ENCODE measurements at regions not wholly inside any gene's neighbourhood (a gene's known extent, or its start where the extent isn't known, plus 50 kb on each side); places are given as distances from the start of the nearest gene placed in this dataset.

DNA sequence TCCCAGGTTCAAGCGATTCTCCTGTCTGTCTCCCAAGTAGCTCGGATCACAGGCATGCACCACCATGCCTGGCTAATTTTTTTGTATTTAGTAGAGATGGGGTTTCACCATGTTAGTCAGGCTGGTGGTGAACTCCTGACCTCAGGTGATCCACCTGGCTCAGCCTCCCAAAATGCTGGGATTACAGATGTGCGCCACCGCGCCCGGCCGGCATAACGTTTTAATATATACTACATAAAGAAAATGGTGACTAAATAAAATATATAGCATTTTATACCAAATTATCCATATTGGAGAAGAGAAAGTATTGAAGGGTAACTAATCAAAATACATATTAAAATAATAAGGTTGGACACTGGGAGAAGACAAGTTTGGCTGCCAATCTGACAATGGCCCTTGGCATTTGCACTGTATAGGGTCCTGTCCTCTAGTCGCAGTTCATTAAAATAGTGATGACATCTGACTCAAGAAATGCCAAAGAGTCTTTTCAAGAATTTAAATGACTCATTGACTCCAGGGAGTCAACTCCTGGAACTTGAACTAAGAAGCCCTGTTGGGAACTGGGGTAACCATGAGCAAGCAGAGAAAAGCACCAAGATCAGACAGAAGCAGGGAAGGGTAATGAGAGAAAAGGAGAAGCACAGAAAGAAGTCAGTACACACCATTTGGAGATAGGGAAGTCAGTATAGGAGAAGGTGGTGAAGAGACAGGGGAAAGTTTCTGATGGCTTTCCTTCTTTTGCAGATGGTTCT, 91.1 kb downstream of the CH25H start:
- CTCF ChIA-PET = no interaction called here
- H3K27me3 ChIP-seq (ENCODE audit: insufficient read depth, low read length) = no peaks in the 10 kb centered on the region
- H3K9ac ChIP-seq (ENCODE audit: low read length) = no peak overlapping the region
- DNase-seq (ENCODE audit: low read depth, low spot score) (peak; percentile 40), ATAC-seq (peak; percentile 76)
- intact Hi-C loops (cut with micrococcal nuclease) = no loop called here
- no peak overlapping the region for H3K27ac ChIP-seq (ENCODE audit: low read depth, low read length)
- no peak overlapping the region for H3K4me3 ChIP-seq (replicated peaks in 1 of 2; ENCODE audit: low read depth in 1 of 2, low read length in 2 of 2)
- no peaks in the 10 kb centered on the region for H3K9me3 ChIP-seq (ENCODE audit: control insufficient read depth in 1 of 2, insufficient read depth in 1 of 2, low read depth in 1 of 2, low read length in 2 of 2)
- no peaks in the 10 kb centered on the region for H3K79me2 ChIP-seq (ENCODE audit: insufficient read depth, low read length)
- RAD21 ChIA-PET (ENCODE audit: low non-redundant PET in 1 of 2, low total read pairs in 2 of 2, uncharacterized antibody in 2 of 2, unreplicated experiment in 2 of 2) = no interaction called here
- no peaks in the 10 kb centered on the region for H3K9me2 ChIP-seq (ENCODE audit: insufficient read depth)
- peaks cover 5 to 28% of the 10 kb centered on the region in 2 experiments; a peak in 2 of 4 replicates for H3K4me1 ChIP-seq (ENCODE audit: control insufficient read depth in 1 of 2, insufficient read depth in 2 of 2, low read length in 2 of 2)
- no peaks in the 10 kb centered on the region for H3K36me3 ChIP-seq (ENCODE audit: control insufficient read depth in 1 of 2, insufficient read depth in 2 of 2, low read length in 2 of 2)
- peak; percentile 48 for TF ChIP-seq JUND (IDR thresholded peaks at IDR 0.05)
- TF ChIP-seq SP1 (IDR thresholded peaks at IDR 0.05; ENCODE audit: low read depth) = peak; percentile 44
- TF ChIP-seq ELF1 (IDR thresholded peaks at IDR 0.05; ENCODE audit: borderline replicate concordance, low read depth) = no peak
- peak; percentile 39; the same call in 1 of the 2 replicates for TF ChIP-seq CEBPB (IDR thresholded peaks at IDR 0.05; ENCODE audit: low read depth)
- peak; percentile 67 for TF ChIP-seq FOSL1 (IDR thresholded peaks at IDR 0.05; ENCODE audit: low read depth)
- no peak for TF ChIP-seq SRF (IDR thresholded peaks at IDR 0.05; ENCODE audit: low read depth)
- no peaks in the 10 kb centered on the region for H4K20me1 ChIP-seq (ENCODE audit: insufficient read depth)
- POLR2A ChIA-PET = no interaction called here
- BruUV-seq (replicated peaks) = no TSS peak
- H3K4me2 ChIP-seq (ENCODE audit: low read length) = peak overlapping the region; percentile 48
- no peak overlapping the region for H2AFZ ChIP-seq (ENCODE audit: low read depth, low read length, poor library complexity, severe bottlenecking)

DNA sequence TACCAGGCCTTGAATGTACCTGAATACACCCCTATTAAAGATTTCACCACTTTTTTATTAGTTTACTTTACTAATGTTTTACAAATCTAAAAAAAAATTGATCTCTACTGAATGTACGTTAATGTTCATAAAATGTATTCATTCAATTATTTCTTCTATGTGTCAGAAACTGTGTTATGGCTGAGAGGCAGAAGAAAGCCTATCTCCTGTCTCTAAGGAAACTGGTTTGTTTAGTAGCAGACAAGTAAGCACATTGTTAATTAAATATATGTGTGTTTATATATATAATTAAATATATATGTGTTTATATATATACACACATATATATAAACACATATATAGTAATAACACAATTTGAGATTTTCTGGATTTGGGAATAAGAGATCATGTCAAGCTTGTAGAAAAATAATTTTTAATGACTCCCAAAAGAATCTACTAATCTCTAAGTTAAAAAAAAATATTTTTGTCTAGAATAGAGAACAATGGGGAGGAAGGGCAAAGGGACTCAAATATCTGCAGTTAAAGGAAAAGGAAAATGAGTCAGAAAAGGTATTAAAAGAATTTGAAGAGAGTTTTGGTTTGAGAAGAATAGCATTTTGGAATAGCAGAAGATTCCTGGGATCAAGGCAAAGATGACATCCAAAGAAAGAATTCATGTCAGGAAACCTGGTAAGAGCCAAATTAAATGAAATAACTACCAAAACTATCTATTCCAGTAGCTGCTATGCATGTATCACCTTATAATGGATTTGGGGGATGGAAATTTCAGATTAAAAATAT, 92.1 kb downstream of the CH25H start:
- ChIA-PET CTCF (no interaction called here), POLR2A (no interaction called here), RAD21 (ENCODE audit: low non-redundant PET in 1 of 2, low total read pairs in 2 of 2, uncharacterized antibody in 2 of 2, unreplicated experiment in 2 of 2) (no interaction called here)
- H3K9me3 ChIP-seq (ENCODE audit: control insufficient read depth in 1 of 2, insufficient read depth in 1 of 2, low read depth in 1 of 2, low read length in 2 of 2) = no peaks in the 10 kb centered on the region
- no peak overlapping the region for H3K4me3 ChIP-seq (replicated peaks in 1 of 2; ENCODE audit: low read depth in 1 of 2, low read length in 2 of 2)
- H3K36me3 ChIP-seq (ENCODE audit: control insufficient read depth in 1 of 2, insufficient read depth in 2 of 2, low read length in 2 of 2) = no peaks in the 10 kb centered on the region
- intact Hi-C loops (cut with micrococcal nuclease) = no loop called here
- H3K27ac ChIP-seq (ENCODE audit: low read depth, low read length) = no peak overlapping the region
- H3K4me1 ChIP-seq (ENCODE audit: control insufficient read depth in 1 of 2, insufficient read depth in 2 of 2, low read length in 2 of 2) = peaks cover 5 to 28% of the 10 kb centered on the region in 2 experiments; a peak in 2 of 4 replicates
- no TSS peak for BruUV-seq (replicated peaks)
- H3K4me2 ChIP-seq (ENCODE audit: low read length) = no peak overlapping the region
- H3K9ac ChIP-seq (ENCODE audit: low read length) = no peak overlapping the region
- TF ChIP-seq POLR2A (IDR thresholded peaks at IDR 0.05; ENCODE audit: borderline replicate concordance, extremely low read depth, insufficient read depth, insufficient read length) (no peak), JUND (IDR thresholded peaks at IDR 0.05) (no peak), EZH2 (IDR thresholded peaks at IDR 0.05) (no peak), RAD21 (IDR thresholded peaks at IDR 0.05; ENCODE audit: low read depth) (no peak)
- TF ChIP-seq, protein P1, sequence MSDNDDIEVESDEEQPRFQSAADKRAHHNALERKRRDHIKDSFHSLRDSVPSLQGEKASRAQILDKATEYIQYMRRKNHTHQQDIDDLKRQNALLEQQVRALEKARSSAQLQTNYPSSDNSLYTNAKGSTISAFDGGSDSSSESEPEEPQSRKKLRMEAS (IDR thresholded peaks at IDR 0.05) = no peak
- TF ChIP-seq, protein P2, sequence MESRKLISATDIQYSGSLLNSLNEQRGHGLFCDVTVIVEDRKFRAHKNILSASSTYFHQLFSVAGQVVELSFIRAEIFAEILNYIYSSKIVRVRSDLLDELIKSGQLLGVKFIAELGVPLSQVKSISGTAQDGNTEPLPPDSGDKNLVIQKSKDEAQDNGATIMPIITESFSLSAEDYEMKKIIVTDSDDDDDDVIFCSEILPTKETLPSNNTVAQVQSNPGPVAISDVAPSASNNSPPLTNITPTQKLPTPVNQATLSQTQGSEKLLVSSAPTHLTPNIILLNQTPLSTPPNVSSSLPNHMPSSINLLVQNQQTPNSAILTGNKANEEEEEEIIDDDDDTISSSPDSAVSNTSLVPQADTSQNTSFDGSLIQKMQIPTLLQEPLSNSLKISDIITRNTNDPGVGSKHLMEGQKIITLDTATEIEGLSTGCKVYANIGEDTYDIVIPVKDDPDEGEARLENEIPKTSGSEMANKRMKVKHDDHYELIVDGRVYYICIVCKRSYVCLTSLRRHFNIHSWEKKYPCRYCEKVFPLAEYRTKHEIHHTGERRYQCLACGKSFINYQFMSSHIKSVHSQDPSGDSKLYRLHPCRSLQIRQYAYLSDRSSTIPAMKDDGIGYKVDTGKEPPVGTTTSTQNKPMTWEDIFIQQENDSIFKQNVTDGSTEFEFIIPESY (IDR thresholded peaks at IDR 0.05; ENCODE audit: extremely low read depth, insufficient replicate concordance, low read length) = no peak
- no peaks in the 10 kb centered on the region for H4K20me1 ChIP-seq (ENCODE audit: insufficient read depth)
- H3K79me2 ChIP-seq (ENCODE audit: insufficient read depth, low read length) = no peaks in the 10 kb centered on the region
- H2AFZ ChIP-seq (ENCODE audit: low read depth, low read length, poor library complexity, severe bottlenecking) = peak overlapping the region; percentile 0
- no peak for DNase-seq (ENCODE audit: low read depth, low spot score)
- ATAC-seq = no peak
- no peaks in the 10 kb centered on the region for H3K9me2 ChIP-seq (ENCODE audit: insufficient read depth)
- H3K27me3 ChIP-seq (ENCODE audit: insufficient read depth, low read length) = no peaks in the 10 kb centered on the region
